Stimulated activated CD8-positive, alpha-beta memory T cell treated with anti-CD3 and anti-CD28 coated beads, Interleukin-15, amount 100 ng/mL, for 4 hours (primary cell): ENCODE measurements at regions not wholly inside any gene's neighbourhood (a gene's known extent, or its start where the extent isn't known, plus 50 kb on each side); places are given as distances from the start of the nearest gene placed in this dataset.
"Not testable (repeated sequence)": the region's sequence is repeated elsewhere in the genome, so short reads cannot be mapped to it uniquely, and the experiment has no call there.

Experiments
- DNase-seq, 2 donors: peaks; one replicate each; pipeline ENCODE4 v3.0.0-alpha.2; 2020; ENCODE audit warnings: low read depth in 2 of 2

GRCh38 chr11:128161436-128161835, 425.9 kb downstream of the ETS1 start:
- DNase-seq, result no peak

DNA sequence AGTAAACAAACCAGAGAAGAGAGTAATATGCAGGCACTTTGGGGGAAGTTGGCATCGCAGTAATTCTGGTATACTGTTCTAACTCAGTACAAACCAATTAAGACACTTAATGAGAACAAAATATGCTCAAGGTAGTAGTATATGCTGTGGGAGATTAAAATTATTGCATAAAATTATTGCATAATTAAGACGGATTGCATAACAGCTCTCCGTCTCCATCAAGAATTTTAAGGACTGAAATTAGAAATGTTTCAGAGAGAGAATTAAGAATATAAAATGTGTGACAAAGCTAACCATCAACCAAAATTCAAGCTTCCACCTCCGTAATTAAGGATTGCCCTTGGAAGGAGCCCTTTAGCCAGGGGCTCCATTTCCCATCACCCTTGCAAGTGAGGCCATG, 428.5 kb downstream of the ETS1 start:
- DNase-seq, result no peak

DNA sequence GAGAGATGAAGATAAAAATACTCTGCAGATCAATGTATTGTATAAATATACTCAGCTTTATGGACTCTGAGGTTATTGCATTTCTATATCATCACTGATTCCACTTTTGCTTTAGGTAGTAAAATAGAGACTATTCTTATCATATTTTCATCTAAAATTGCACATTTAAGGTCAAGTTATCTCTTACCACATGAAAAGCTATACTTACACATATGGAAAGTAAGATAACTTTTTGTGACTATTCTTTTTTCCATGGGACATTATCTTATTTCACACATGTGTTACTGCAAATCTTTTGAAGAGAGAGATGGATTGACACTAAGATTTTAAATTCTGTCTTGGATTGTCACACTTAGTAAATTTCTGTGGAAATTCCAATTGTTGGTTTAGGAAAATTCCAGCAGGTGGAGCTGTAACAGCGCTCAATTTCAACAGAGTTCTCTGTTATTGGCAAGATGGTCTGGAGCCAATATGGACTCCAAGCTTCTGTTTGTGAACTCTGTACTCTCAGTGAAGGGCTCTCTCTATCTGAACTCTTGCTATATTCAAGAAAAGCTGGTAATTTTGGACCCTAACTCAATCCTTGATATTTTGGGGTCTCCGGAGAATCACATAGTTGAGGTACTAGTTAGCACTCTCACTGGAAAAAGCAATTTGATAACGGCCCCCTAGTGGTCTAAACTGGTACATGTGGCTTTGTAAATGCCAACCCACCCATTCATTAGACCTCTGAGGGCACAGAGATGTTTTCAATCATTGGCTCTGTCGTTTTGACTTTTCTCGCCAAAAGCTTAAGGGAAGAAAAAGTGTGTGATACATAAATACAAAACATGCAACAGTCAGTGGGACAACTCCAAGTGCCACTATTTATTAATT, 429.7 kb downstream of the ETS1 start:
- peak in 1 of 2 donors; percentile 22 for DNase-seq

- DNase-seq, result no peak
These were observed 430.9 kb downstream of the ETS1 start for GRCh38 chr11:128156486-128156885.

DNA sequence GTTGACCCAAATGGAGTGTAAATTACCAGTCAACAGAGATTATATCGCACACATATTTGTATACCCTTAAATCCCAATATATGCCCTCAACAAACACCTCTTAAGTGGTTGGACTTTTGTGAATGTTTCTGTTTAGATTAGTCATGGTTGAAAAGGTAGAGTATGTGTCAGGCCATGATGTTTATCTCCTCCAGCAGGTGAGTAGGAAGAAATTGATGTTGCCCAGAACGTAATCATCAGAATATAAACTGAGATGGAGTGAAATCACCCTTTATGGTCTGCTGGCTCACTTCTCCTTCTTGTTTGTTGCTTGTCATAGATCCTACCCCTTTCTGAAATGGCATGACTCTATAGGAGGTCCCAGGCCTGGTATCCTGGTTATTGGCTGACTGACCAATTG, 431.8 kb downstream of the ETS1 start:
- no peak for DNase-seq

GRCh38 chr11:128153697-128154048, 433.7 kb downstream of the ETS1 start:
- no peak for DNase-seq

GRCh38 chr11:128152796-128153696, 434.3 kb downstream of the ETS1 start:
- no peak for DNase-seq

DNA sequence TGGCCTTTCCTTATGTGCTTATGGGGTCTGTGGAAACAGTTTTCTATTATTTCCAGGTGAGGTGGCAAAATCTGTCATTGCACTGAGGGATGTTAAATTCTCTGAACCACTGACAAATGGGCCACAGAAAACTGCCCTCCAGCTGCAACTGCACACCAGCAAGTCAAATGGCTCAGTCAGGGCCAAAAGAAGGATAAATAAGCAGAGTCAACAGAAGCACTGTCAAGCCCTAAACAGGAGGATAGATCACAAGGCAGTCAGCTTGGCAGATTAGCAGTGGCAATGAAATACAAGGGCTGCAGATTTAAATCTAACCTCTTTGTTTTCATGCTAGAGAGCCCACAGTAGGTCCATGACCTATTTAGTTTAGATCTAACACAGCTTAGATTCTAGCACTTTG, 435.6 kb downstream of the ETS1 start:
- DNase-seq, result no peak

DNA sequence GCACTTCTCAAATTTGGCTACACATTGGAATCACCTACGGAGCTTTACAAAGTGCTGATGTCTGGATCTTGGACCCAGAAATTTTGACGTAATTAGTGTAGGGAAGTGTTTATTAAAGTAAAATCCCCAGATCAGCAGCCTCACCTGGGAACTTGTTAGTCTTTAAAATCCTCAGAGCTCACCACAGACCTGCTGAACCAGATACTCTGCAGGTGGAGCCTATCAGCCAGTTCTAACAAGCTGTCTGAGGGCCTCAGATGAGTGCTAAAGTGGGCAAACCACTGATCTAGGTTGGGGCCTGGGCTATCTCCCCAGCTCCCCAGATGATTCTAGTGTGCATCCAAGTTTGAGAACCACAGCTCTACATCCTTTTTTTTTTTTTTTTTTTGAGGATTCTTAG, 436.0 kb downstream of the ETS1 start:
- DNase-seq, result no peak

GRCh38 chr11:128148208-128148607, 439.1 kb downstream of the ETS1 start:
- DNase-seq, result no peak

DNA sequence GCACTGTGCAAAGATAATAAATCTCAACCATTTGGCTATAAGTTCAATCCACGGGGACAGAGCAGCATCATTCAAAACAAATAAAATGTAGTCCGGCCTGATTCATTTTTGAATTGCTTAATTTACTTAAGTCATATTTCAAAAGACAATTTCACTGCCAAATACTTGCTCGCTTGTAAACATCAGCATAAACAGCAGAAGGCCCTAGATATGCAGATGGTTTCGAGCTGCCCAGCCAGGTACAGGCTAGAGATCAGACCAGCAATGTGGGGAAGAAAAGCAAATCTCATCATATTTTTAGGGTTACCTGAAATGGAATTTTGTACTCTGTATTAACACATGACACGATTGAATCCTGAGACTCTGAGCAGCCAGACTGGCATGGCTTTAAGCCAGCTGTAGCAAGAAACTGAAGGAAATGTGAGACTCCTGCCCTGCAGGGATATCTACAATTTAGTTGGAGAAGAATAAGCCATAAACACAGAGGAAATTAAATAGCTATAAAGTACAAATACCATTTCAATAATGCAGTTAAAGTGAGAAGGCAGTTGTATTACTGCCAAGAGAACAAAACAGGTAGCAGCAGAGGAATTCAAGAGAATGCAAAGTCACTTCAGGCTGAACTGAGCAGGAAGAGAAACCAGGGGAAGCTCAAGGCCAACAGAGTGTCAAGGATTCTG, 440.3 kb downstream of the ETS1 start:
- DNase-seq, result no peak

- DNase-seq, result not testable (repeated sequence)
These were observed 447.1 kb downstream of the ETS1 start for GRCh38 chr11:128140293-128140692.

- DNase-seq, result no peak
These were observed 451.9 kb downstream of the ETS1 start for GRCh38 chr11:128135451-128135850.

GRCh38 chr11:128133501-128133900, 453.9 kb downstream of the ETS1 start:
- no peak for DNase-seq

DNA sequence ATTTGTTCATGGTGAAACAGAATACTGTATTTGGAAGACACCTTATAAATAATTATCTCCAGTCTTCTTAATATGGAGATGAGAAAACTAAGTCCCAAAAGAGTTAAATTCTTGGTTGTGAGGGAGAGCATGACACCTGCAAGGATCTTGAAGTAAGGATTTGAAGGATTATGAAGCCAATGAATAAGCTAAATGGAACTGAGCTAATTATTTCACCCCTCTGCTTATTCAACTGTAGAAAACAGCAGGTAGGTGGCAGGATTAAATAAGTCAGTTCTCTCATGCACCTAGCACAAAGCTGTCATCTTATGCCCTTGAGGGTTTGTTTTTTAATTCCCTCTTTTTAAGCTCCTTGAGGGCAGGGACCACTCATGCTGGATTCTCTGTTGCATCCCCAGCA, 457.3 kb downstream of the ETS1 start:
- DNase-seq, result no peak

DNA sequence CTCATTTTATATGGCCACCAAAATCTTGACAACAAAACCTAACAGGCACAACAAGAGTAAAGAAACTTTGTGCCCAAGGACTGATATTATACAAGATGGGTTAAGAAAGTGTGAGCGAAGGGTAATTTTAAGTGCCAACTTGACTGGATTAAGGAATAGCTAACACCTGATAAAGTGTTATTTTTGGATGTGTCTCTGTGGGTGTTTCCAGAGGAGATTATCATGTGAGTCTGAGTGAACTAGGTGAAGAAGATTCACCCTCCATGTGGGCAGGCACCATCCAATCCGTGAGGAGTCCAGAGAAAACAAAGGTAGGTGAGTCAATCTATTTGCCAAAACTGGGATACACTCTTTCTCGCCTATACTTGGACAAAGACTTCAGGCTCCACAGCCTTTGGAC, 461.6 kb downstream of the ETS1 start:
- DNase-seq, result no peak

DNA sequence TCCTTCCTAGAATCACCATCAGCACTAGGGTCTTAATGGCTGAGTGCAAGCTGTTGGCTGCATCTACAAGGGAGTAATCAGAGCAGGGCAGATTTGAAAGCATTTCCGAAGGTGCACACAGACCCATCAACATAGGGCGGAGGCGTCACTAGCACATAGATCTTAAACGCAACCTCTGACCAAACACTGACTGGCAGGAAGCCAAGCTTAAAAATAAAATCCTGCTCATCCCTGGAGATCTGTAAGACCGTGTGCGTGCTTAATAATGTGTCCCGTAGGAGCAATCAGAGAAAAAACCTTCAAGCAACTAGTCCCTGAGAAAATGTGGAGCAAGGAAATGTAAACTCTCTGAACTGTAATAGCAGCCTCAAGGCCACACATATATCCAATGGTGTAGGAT, 470.5 kb downstream of the ETS1 start:
- DNase-seq, result no peak

GRCh38 chr11:128116447-128116846, 470.9 kb downstream of the ETS1 start:
- DNase-seq, result no peak

GRCh38 chr11:128105950-128106349, 481.4 kb downstream of the ETS1 start:
- DNase-seq, result no peak

DNA sequence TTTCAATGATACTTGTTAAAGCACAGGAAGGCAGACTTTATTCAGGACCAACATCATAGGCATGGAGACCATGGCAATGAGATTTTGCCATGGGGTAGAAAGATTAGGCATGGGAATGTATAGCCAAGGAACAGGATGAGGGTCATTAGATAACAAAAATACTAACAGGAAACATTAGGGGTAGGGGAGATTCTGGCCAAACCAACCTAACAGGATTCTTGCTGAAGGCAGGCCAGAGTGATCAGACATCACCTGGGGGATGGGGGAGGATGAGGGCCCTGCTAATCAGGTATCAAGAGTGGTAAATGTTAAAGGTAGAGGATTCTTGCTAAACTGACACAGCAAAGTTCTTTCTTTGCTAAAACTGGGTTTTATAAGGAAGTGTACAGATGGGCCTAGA, 481.8 kb downstream of the ETS1 start:
- DNase-seq, result no peak

- no peak for DNase-seq
These were observed 484.0 kb downstream of the ETS1 start for GRCh38 chr11:128103278-128103873.

GRCh38 chr11:128098781-128099180, 488.6 kb downstream of the ETS1 start:
- no peak for DNase-seq
